ENCODE measurements at regions not wholly inside any gene's neighbourhood (a gene's known extent, or its start where the extent isn't known, plus 50 kb on each side); places are given as distances from the start of the nearest gene placed in this dataset.

DNA sequence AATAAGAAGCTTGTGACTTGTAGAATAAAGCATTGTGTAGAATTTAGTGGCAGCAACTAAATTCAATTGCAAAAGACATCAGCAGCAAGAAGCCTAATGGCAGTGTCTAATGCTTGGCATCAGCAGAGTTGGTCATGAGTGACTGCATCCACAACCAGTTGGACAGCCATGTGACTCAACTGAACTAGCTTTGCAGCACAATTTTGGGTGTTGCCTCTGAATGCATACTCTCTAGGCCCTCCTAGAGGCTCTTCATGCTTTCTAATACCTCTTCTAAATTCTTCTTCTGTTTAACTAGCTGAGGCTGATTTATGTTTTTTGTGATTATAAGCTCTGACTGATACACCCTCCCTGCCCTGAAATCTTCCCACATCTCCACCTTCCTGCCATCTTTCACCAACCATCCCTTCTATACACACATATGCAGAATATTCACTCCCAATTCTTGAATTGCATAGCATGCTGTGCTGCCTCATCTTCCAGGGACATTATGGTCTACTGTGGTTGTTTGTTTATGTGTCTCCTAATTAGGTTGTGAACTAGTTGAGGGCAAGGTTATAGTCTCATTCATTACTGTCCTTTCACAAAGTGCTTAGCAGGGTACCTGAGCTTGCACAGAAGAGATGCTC, 266.7 kb upstream of the GJB5 start:
- no peak for TF ChIP-seq PHB2 (IDR thresholded peaks at IDR 0.05; ENCODE audit: low read depth)
- no peak for TF ChIP-seq COPS2 (conservative IDR thresholded peaks at IDR 0.05)
- TF ChIP-seq POLR2AphosphoS5 (IDR thresholded peaks at IDR 0.05; ENCODE audit: control insufficient read depth, insufficient read depth, low read depth, low read length), result no peak
- TF ChIP-seq, protein P1, sequence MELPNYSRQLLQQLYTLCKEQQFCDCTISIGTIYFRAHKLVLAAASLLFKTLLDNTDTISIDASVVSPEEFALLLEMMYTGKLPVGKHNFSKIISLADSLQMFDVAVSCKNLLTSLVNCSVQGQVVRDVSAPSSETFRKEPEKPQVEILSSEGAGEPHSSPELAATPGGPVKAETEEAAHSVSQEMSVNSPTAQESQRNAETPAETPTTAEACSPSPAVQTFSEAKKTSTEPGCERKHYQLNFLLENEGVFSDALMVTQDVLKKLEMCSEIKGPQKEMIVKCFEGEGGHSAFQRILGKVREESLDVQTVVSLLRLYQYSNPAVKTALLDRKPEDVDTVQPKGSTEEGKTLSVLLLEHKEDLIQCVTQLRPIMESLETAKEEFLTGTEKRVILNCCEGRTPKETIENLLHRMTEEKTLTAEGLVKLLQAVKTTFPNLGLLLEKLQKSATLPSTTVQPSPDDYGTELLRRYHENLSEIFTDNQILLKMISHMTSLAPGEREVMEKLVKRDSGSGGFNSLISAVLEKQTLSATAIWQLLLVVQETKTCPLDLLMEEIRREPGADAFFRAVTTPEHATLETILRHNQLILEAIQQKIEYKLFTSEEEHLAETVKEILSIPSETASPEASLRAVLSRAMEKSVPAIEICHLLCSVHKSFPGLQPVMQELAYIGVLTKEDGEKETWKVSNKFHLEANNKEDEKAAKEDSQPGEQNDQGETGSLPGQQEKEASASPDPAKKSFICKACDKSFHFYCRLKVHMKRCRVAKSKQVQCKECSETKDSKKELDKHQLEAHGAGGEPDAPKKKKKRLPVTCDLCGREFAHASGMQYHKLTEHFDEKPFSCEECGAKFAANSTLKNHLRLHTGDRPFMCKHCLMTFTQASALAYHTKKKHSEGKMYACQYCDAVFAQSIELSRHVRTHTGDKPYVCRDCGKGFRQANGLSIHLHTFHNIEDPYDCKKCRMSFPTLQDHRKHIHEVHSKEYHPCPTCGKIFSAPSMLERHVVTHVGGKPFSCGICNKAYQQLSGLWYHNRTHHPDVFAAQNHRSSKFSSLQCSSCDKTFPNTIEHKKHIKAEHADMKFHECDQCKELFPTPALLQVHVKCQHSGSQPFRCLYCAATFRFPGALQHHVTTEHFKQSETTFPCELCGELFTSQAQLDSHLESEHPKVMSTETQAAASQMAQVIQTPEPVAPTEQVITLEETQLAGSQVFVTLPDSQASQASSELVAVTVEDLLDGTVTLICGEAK (IDR thresholded peaks at IDR 0.05), result no peak
- TF ChIP-seq, protein P1 (CRISPR knock-in tag; IDR thresholded peaks at IDR 0.05), result no peak
- no peak for TF ChIP-seq DIDO1 (tag; IDR thresholded peaks at IDR 0.05; ENCODE audit: low read depth)
- TF ChIP-seq, protein P2, sequence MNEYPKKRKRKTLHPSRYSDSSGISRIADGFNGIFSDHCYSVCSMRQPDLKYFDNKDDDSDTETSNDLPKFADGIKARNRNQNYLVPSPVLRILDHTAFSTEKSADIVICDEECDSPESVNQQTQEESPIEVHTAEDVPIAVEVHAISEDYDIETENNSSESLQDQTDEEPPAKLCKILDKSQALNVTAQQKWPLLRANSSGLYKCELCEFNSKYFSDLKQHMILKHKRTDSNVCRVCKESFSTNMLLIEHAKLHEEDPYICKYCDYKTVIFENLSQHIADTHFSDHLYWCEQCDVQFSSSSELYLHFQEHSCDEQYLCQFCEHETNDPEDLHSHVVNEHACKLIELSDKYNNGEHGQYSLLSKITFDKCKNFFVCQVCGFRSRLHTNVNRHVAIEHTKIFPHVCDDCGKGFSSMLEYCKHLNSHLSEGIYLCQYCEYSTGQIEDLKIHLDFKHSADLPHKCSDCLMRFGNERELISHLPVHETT (CRISPR knock-in tag; conservative IDR thresholded peaks at IDR 0.05 in 1 of 2, IDR thresholded peaks at IDR 0.05 in 1 of 2), result no peak
- TF ChIP-seq, protein P3, sequence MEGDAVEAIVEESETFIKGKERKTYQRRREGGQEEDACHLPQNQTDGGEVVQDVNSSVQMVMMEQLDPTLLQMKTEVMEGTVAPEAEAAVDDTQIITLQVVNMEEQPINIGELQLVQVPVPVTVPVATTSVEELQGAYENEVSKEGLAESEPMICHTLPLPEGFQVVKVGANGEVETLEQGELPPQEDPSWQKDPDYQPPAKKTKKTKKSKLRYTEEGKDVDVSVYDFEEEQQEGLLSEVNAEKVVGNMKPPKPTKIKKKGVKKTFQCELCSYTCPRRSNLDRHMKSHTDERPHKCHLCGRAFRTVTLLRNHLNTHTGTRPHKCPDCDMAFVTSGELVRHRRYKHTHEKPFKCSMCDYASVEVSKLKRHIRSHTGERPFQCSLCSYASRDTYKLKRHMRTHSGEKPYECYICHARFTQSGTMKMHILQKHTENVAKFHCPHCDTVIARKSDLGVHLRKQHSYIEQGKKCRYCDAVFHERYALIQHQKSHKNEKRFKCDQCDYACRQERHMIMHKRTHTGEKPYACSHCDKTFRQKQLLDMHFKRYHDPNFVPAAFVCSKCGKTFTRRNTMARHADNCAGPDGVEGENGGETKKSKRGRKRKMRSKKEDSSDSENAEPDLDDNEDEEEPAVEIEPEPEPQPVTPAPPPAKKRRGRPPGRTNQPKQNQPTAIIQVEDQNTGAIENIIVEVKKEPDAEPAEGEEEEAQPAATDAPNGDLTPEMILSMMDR (IDR thresholded peaks at IDR 0.05 in 2 of 3, conservative IDR thresholded peaks at IDR 0.05 in 1 of 3; ENCODE audit: insufficient read depth in 2 of 3, low read depth in 1 of 3, low read length in 3 of 3), result no peak
- TF ChIP-seq, protein P4, sequence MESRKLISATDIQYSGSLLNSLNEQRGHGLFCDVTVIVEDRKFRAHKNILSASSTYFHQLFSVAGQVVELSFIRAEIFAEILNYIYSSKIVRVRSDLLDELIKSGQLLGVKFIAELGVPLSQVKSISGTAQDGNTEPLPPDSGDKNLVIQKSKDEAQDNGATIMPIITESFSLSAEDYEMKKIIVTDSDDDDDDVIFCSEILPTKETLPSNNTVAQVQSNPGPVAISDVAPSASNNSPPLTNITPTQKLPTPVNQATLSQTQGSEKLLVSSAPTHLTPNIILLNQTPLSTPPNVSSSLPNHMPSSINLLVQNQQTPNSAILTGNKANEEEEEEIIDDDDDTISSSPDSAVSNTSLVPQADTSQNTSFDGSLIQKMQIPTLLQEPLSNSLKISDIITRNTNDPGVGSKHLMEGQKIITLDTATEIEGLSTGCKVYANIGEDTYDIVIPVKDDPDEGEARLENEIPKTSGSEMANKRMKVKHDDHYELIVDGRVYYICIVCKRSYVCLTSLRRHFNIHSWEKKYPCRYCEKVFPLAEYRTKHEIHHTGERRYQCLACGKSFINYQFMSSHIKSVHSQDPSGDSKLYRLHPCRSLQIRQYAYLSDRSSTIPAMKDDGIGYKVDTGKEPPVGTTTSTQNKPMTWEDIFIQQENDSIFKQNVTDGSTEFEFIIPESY (CRISPR knock-in tag; IDR thresholded peaks at IDR 0.05), result no peak
- TF ChIP-seq JUND (IDR thresholded peaks at IDR 0.05; ENCODE audit: borderline replicate concordance, low read depth, low read length), result no peak
- no peak for TF ChIP-seq JUND (tag; IDR thresholded peaks at IDR 0.05; ENCODE audit: borderline replicate concordance, low read depth, low read length)
- no peak for TF ChIP-seq TARDBP (IDR thresholded peaks at IDR 0.05)
- TF ChIP-seq CEBPG (CRISPR knock-in tag; IDR thresholded peaks at IDR 0.05), result no peak
- no peak for TF ChIP-seq CEBPG (tag; conservative IDR thresholded peaks at IDR 0.05 in 1 of 2, IDR thresholded peaks at IDR 0.05 in 1 of 2)

All from K562 (cell line).